GM12872 (cell line): ENCODE measurements at regions not wholly inside any gene's neighbourhood (a gene's known extent, or its start where the extent isn't known, plus 50 kb on each side); places are given as distances from the start of the nearest gene placed in this dataset.

Experiments used
- TF ChIP-seq, protein P1 (sequence below): IDR thresholded peaks from 3 replicates; pipeline ENCODE4 v1.5.1; 2011; ENCODE audit warnings: low read depth, mild to moderate bottlenecking, low read length, moderate library complexity; ENCODE audit not compliant: insufficient read depth

DNA sequence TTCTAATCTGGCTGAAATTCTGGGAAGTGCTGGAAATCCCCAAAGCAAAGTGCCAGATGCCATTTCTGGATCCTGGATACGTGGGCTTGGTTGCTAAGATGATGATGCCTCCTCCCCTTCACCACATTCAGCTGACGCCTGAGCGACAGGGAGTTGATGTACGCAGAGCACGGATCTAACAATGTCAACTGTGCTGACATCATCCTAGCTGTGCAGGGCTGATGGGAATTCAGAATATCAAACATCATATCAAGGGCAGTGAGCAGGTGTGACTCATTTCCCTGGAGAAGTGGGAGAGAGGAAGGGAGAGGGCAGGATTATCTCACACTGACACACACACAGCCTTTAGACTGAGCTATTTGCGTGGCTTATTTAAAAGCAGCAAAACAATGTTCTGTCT is 92.6 kb upstream of the ZBTB20 start:
- TF ChIP-seq, protein P1, sequence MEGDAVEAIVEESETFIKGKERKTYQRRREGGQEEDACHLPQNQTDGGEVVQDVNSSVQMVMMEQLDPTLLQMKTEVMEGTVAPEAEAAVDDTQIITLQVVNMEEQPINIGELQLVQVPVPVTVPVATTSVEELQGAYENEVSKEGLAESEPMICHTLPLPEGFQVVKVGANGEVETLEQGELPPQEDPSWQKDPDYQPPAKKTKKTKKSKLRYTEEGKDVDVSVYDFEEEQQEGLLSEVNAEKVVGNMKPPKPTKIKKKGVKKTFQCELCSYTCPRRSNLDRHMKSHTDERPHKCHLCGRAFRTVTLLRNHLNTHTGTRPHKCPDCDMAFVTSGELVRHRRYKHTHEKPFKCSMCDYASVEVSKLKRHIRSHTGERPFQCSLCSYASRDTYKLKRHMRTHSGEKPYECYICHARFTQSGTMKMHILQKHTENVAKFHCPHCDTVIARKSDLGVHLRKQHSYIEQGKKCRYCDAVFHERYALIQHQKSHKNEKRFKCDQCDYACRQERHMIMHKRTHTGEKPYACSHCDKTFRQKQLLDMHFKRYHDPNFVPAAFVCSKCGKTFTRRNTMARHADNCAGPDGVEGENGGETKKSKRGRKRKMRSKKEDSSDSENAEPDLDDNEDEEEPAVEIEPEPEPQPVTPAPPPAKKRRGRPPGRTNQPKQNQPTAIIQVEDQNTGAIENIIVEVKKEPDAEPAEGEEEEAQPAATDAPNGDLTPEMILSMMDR: no peak

DNA sequence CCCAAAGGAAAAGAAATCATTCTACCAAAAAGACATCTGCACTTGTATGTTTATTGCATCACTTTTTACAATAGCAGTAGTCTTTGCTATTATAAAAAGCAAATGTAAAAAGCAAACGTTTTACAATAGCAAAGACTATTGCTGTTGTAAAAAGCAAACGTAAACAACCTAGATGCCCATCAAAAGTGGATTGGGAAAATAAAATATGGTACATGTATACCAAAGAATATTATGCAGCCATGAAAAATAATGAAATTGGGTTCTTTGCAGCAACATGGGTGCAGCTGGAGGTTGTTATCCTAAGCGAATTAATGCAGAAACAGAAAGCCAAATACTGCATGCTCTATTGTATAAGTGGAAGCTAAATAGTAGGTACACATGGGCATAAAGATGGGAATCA is 97.3 kb upstream of the ZBTB20 start:
- TF ChIP-seq, protein P1: no peak

DNA sequence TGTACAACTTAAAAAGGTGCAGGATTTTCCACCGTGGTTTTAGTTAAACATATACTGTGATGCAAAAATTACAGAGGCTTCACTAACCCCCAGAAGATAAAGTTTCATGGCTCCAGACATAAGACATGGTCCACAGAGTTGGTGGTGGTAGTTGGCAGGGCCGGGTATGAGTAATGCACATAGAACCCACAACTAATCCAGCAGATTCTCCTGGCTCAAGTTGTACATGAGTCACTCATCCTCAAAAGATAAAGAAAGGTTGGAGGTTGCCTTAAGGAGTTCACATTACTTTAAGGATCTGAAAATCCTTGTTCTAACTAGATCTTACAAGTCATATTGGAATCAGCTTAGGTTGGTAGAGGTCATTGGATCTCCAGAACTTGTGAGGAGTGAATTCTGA is 98.3 kb upstream of the ZBTB20 start:
- TF ChIP-seq, protein P1: no peak

DNA sequence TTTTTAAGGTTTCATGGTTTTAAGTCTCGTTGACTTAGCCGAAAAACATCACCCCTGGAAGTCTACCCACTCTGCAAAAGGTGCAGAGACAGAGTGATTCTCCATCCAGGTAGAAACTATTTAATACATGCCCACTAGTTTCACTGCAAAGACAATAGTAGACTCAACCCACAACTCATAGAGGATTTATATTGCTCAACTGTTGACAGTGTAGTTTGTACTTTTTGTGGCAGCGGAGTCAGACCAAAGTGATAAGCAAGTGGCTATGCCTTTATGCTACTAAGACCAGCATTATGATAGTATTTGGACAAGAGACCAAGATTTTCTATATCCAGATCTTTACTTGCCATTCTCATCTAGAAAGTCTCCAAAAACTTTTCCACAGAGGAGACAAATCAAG is 98.8 kb upstream of the ZBTB20 start:
- TF ChIP-seq, protein P1: no peak

DNA sequence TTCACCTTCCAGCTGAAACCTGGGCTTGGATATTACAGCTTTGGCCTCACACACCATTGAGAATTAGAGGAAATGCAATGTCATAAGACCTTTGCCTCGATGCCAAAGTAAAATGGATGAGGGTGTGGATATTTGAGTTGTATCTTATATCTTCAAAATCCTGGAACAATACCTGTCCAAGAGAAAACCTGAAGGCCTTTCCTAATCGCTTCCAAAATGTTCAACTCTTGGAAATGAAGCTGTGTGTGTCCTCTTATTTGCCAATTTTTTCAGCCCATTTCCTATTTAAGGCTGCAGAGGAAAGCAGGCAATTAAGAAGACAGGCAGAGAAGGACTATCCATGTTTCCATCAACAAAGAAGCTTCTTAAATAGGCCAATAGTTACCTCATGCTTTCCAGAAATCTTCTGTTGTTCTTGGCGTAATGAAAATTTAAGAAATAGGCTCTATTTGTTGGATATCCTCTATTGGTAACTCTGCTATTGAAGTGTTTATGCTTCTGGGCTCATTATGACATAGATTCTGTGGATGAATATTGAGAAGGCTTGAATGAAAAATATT is 99.5 kb upstream of the ZBTB20 start:
- TF ChIP-seq, protein P1: no peak

DNA sequence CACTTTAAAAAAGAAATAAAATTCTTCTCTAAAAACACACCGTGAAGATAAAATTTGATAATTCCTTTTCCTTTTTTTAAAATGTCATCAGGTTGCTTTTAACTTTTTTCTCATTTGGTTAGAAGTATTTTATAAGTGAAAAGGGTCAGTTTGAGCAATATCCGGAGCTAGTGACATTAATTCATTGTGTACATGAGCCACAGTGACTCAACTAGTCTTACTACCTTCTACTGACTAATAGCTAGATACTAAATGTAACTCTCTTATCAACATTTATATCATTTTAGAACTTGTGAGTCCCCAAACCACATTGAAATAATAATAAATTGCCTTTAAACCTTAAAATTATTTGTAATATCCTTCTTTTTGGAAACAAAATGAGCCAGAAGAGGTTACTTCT is 101.2 kb upstream of the ZBTB20 start:
- TF ChIP-seq, protein P1: no peak

DNA sequence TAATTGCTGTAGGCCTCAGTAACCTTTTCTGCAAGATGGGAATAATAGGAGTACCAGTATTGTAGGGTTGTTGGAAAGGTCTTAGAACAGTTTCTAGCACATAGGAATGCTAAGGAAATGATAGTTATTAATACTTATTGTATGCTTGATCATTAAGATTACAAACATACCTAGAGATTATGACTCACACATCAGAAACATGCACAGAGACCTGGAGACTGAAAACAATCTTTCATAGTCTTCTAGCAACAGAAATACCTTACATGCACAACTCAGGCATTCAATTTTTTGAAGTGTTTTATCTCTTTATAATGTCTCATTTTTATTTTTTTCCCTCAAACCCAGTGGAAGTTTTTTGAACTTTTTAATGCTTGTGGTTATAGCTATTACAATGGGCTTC is 104.4 kb upstream of the ZBTB20 start:
- TF ChIP-seq, protein P1: no peak
